ENCODE measurements at regions not wholly inside any gene's neighbourhood (a gene's known extent, or its start where the extent isn't known, plus 50 kb on each side); places are given as distances from the start of the nearest gene placed in this dataset.

- FAIRE-seq (no peak), ATAC-seq (no peak), DNase-seq (ENCODE audit: extremely low read depth in 1 of 4, low spot score in 3 of 4) (no peak)
- H2AFZ ChIP-seq (ENCODE audit: low read depth, low read length), result no peak overlapping the region
- H3K4me2 ChIP-seq (ENCODE audit: insufficient read depth, low read length), result no peak overlapping the region
- no peaks in the 10 kb centered on the region for H3K9me1 ChIP-seq (ENCODE audit: control insufficient read depth, insufficient read depth, low read length)
- in situ Hi-C loops (cut with MboI) (no loop called here), intact Hi-C loops (cut with micrococcal nuclease) (no loop called here)
- no peaks in the 10 kb centered on the region for H4K20me1 ChIP-seq (replicated peaks; ENCODE audit: control insufficient read depth, insufficient read depth, low read length)
- no peak overlapping the region for H3K9ac ChIP-seq (ENCODE audit: insufficient read depth in 1 of 2, low read depth in 2 of 2, low read length in 2 of 2)
- H3K4me1 ChIP-seq (replicated peaks in 1 of 2; ENCODE audit: control insufficient read depth in 2 of 2, insufficient read depth in 2 of 2, low read length in 2 of 2), result no peaks in the 10 kb centered on the region
- no peaks in the 10 kb centered on the region for H3K79me2 ChIP-seq (ENCODE audit: control insufficient read depth, insufficient read depth, low read length)
- no peak overlapping the region for H3K27ac ChIP-seq (ENCODE audit: extremely low read depth, low read depth, low read length)
- no peaks in the 10 kb centered on the region for H3K27me3 ChIP-seq (ENCODE audit: control insufficient read depth in 2 of 2, insufficient read depth in 2 of 2, low read length in 2 of 2)
- POLR2A ChIA-PET, result no interaction called here
- no TSS peak for BruUV-seq (replicated peaks)
- no peaks in the 10 kb centered on the region for H3K9me3 ChIP-seq (replicated peaks; ENCODE audit: control insufficient read depth, insufficient read depth, low read depth, low read length)
- CTCF ChIA-PET (ENCODE audit: low intra/inter-chr PET ratio), result no interaction called here
- H3K4me3 ChIP-seq, result no peak overlapping the region
- WGBS (ENCODE audit: insufficient coverage, low coverage, missing lambda C conversion rate), result 0% methylated on average over 5 of the region's 5 CpGs
- H3K36me3 ChIP-seq (ENCODE audit: control insufficient read depth, insufficient read depth, low read length), result no peaks in the 10 kb centered on the region
- TF ChIP-seq SNRNP70 (optimal IDR thresholded peaks at IDR 0.05; ENCODE audit: low read depth, low read length) (no peak), MAFG (tag; conservative IDR thresholded peaks at IDR 0.05) (no peak), IRF9 (tag; IDR thresholded peaks at IDR 0.05) (no peak), MAFF (IDR thresholded peaks at IDR 0.05; ENCODE audit: low read length) (no peak), TBL1XR1 (IDR thresholded peaks at IDR 0.05; ENCODE audit: low read length in 2 of 2) (no peak), YY1 (IDR thresholded peaks at IDR 0.05; ENCODE audit: borderline replicate concordance in 1 of 3, control insufficient read depth in 1 of 3, extremely low read depth in 1 of 3, insufficient read depth in 3 of 3, insufficient read length in 1 of 3, insufficient replicate concordance in 2 of 3, low read depth in 1 of 3, low read length in 2 of 3) (no peak), ZBTB43 (CRISPR knock-in tag; IDR thresholded peaks at IDR 0.05) (no peak), GABPB1 (CRISPR knock-in tag; IDR thresholded peaks at IDR 0.05) (no peak), ZNF76 (CRISPR knock-in tag; IDR thresholded peaks at IDR 0.05; ENCODE audit: borderline replicate concordance) (no peak), DLX4 (CRISPR knock-in tag; IDR thresholded peaks at IDR 0.05) (no peak), DNMT1 (IDR thresholded peaks at IDR 0.05) (no peak), TEAD4 (IDR thresholded peaks at IDR 0.05; ENCODE audit: low read length) (no peak), TEAD4 (CRISPR knock-in tag; IDR thresholded peaks at IDR 0.05; ENCODE audit: borderline replicate concordance) (no peak), KAT8 (IDR thresholded peaks at IDR 0.05; ENCODE audit: low read depth) (no peak), THRAP3 (IDR thresholded peaks at IDR 0.05; ENCODE audit: borderline replicate concordance) (no peak), ZFP91 (CRISPR knock-in tag; IDR thresholded peaks at IDR 0.05) (no peak), SREBF2 (CRISPR knock-in tag; IDR thresholded peaks at IDR 0.05) (no peak), MIER1 (IDR thresholded peaks at IDR 0.05; ENCODE audit: low read depth) (no peak), HEY1 (CRISPR knock-in tag; IDR thresholded peaks at IDR 0.05; ENCODE audit: borderline replicate concordance) (no peak), ERF (CRISPR knock-in tag; IDR thresholded peaks at IDR 0.05) (no peak)
Observed at GRCh38 chr7:53311205-53311604, 275.8 kb downstream of the POM121L12 start.
